Activated B cell treated with CpG ODN at 0.5 μM for 24 hours (primary cell): ENCODE measurements at regions not wholly inside any gene's neighbourhood (a gene's known extent, or its start where the extent isn't known, plus 50 kb on each side); places are given as distances from the start of the nearest gene placed in this dataset.

Experiments used
- ATAC-seq: fragments of 200-7000 bp; cut with Tn5 transposase; one replicate; pipeline ENCODE4 v1.10.0; 2021; ENCODE audit warnings: low read depth, mild to moderate bottlenecking, moderate library complexity
- CTCF ChIA-PET: fragments of 350-600 bp; sonication (Branson Sonifier 250); formaldehyde crosslinking; loops from one replicate; lab custom pipeline; 2021; ENCODE audit warnings: antibody characterized with exemption; lab: Charles Lee
- POLR2A ChIA-PET: fragments of 350-600 bp; sonication (Branson Sonifier 250); formaldehyde crosslinking; loops from one replicate; lab custom pipeline; 2021; ENCODE audit warnings: antibody characterized with exemption; lab: Charles Lee
- DNase-seq: peaks from one replicate; pipeline ENCODE4 v3.0.0; 2022
- H3K27ac Mint-ChIP-seq: one replicate; pipeline ENCODE4 v1.8.0; 2020; ENCODE audit warnings: mixed read lengths
- H3K27me3 Mint-ChIP-seq: one replicate; pipeline ENCODE4 v1.8.0; 2021; ENCODE audit warnings: mixed read lengths
- H3K36me3 Mint-ChIP-seq: one replicate; pipeline ENCODE4 v1.8.0; 2021; ENCODE audit warnings: low read depth, mixed read lengths
- H3K4me1 Mint-ChIP-seq: one replicate; pipeline ENCODE4 v1.8.0; 2021; ENCODE audit warnings: mixed read lengths
- H3K4me3 Mint-ChIP-seq: one replicate; pipeline ENCODE4 v1.8.0; 2020; ENCODE audit warnings: mild to moderate bottlenecking, mixed read lengths
- H3K9me3 Mint-ChIP-seq: one replicate; pipeline ENCODE4 v1.8.0; 2020; ENCODE audit warnings: mixed read lengths
- CTCF ChIP-seq: fragments of 200-600 bp; IDR thresholded peaks from one replicate; pipeline ENCODE4 v1.8.0; 2022; ENCODE audit warnings: antibody characterized with exemption, mild to moderate bottlenecking
- intact Hi-C: fragments of 100-400 bp; cut with micrococcal nuclease; formaldehyde crosslinking; loops from one replicate; pipeline ENCODE4 v1.15.1; 2024

GRCh38 chr4:189081826-189082225, 858.8 kb upstream of the FRG1 start:
- H3K4me3 Mint-ChIP-seq: no peak overlapping the region
- intact Hi-C loops: no loop called here
- H3K4me1 Mint-ChIP-seq: no peaks in the 10 kb centered on the region
- DNase-seq (no peak), ATAC-seq (no peak)
- POLR2A ChIA-PET: no interaction called here
- H3K9me3 Mint-ChIP-seq: peaks cover 9% of the 10 kb centered on the region
- H3K27me3 Mint-ChIP-seq: no peaks in the 10 kb centered on the region
- CTCF ChIA-PET: no interaction called here
- H3K27ac Mint-ChIP-seq: no peak overlapping the region
- TF ChIP-seq CTCF: no peak
- H3K36me3 Mint-ChIP-seq: no peaks in the 10 kb centered on the region

- H3K4me1 Mint-ChIP-seq: no peaks in the 10 kb centered on the region
- TF ChIP-seq CTCF: no peak
- no peak overlapping the region for H3K4me3 Mint-ChIP-seq
- DNase-seq (no peak), ATAC-seq (no peak)
- peaks cover 6% of the 10 kb centered on the region for H3K9me3 Mint-ChIP-seq
- POLR2A ChIA-PET: no interaction called here
- no peaks in the 10 kb centered on the region for H3K27me3 Mint-ChIP-seq
- CTCF ChIA-PET: no interaction called here
- intact Hi-C loops: no loop called here
- H3K27ac Mint-ChIP-seq: no peak overlapping the region
- no peaks in the 10 kb centered on the region for H3K36me3 Mint-ChIP-seq
Observed at GRCh38 chr4:189083769-189084168, 856.9 kb upstream of the FRG1 start.

- ATAC-seq: no peak
- no peak overlapping the region for H3K27ac Mint-ChIP-seq
- intact Hi-C loops: no loop called here
- no peaks in the 10 kb centered on the region for H3K4me1 Mint-ChIP-seq
- no peak for TF ChIP-seq CTCF
- DNase-seq: no peak
- no peaks in the 10 kb centered on the region for H3K27me3 Mint-ChIP-seq
- POLR2A ChIA-PET: no interaction called here
- H3K9me3 Mint-ChIP-seq: peaks cover 6% of the 10 kb centered on the region
- CTCF ChIA-PET: no interaction called here
- no peaks in the 10 kb centered on the region for H3K36me3 Mint-ChIP-seq
- H3K4me3 Mint-ChIP-seq: no peak overlapping the region
Observed at GRCh38 chr4:189084671-189085070, 856.0 kb upstream of the FRG1 start.

- no peaks in the 10 kb centered on the region for H3K27me3 Mint-ChIP-seq
Observed at GRCh38 chr4:189087971-189088370, 852.7 kb upstream of the FRG1 start.

DNA sequence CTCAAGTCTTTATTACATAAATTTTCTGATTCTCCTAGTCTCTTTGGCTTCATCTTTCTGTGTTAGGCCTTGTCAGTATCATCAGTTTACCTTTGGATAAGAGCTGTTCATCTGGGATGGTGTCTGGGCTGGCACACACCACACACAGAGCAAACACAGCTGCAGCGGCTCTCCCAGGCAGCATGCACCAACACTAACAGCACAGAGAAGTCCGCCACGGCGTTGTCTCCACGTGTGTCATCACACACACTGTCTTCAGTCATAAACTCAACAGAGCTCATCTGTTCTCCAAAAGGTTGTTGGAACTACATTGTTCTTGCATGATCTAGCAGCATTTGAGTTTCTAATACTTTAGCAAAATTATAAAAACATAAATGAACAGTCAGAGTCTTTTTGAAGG, 851.9 kb upstream of the FRG1 start:
- no peaks in the 10 kb centered on the region for H3K9me3 Mint-ChIP-seq

More at GRCh38 chr4:189087971-189088370, 852.7 kb upstream of the FRG1 start:
- H3K27ac Mint-ChIP-seq: no peak overlapping the region
- H3K4me1 Mint-ChIP-seq: no peaks in the 10 kb centered on the region
- no peak for TF ChIP-seq CTCF
- intact Hi-C loops: no loop called here
- ChIA-PET CTCF (no interaction called here), POLR2A (no interaction called here)
- DNase-seq (no peak), ATAC-seq (no peak)
- no peaks in the 10 kb centered on the region for H3K36me3 Mint-ChIP-seq
- no peak overlapping the region for H3K4me3 Mint-ChIP-seq
- H3K9me3 Mint-ChIP-seq: peaks cover under 1% of the 10 kb centered on the region

More for the DNA sequence above, 851.9 kb upstream of the FRG1 start:
- Mint-ChIP-seq H3K4me3 (no peak overlapping the region), H3K27ac (no peak overlapping the region), H3K4me1 (no peaks in the 10 kb centered on the region), H3K36me3 (no peaks in the 10 kb centered on the region), H3K27me3 (no peaks in the 10 kb centered on the region)
- ChIA-PET POLR2A (no interaction called here), CTCF (no interaction called here)
- no peak for DNase-seq
- ATAC-seq: no peak
- intact Hi-C loops: no loop called here
- no peak for TF ChIP-seq CTCF
